ENCODE measurements at regions not wholly inside any gene's neighbourhood (a gene's known extent, or its start where the extent isn't known, plus 50 kb on each side); places are given as distances from the start of the nearest gene placed in this dataset.

DNA sequence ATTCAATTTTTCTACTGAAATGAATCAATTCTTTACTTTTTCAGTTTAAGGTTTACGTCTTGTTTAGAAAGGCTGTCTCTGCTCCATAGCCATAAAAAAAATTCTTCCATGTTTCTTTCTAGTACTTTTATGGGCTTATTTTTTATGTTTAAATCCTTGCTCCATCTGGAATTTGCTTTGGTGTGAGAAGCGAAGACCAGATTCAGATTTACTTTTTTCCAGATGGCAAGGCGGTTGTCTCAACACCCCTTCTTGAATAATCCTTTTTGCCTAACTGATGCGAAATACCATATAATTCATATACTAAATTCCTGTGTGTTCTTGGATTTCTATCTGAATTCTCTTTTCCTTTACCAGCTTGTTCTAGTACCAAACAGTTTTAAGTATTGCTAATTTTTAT lies 101.5 kb downstream of the C1orf94 start:
- no peaks in the 10 kb centered on the region for H3K4me1 ChIP-seq (ENCODE audit: insufficient read depth, poor library complexity, severe bottlenecking)
- H3K36me3 ChIP-seq (ENCODE audit: low read depth): no peaks in the 10 kb centered on the region
- H3K27me3 ChIP-seq (ENCODE audit: insufficient read depth, poor library complexity, severe bottlenecking): no peaks in the 10 kb centered on the region
- peaks cover 2% of the 10 kb centered on the region for H3K9me3 ChIP-seq (ENCODE audit: severe bottlenecking)
- no peak overlapping the region for H3K4me3 ChIP-seq (ENCODE audit: severe bottlenecking)
- TF ChIP-seq, protein P1, sequence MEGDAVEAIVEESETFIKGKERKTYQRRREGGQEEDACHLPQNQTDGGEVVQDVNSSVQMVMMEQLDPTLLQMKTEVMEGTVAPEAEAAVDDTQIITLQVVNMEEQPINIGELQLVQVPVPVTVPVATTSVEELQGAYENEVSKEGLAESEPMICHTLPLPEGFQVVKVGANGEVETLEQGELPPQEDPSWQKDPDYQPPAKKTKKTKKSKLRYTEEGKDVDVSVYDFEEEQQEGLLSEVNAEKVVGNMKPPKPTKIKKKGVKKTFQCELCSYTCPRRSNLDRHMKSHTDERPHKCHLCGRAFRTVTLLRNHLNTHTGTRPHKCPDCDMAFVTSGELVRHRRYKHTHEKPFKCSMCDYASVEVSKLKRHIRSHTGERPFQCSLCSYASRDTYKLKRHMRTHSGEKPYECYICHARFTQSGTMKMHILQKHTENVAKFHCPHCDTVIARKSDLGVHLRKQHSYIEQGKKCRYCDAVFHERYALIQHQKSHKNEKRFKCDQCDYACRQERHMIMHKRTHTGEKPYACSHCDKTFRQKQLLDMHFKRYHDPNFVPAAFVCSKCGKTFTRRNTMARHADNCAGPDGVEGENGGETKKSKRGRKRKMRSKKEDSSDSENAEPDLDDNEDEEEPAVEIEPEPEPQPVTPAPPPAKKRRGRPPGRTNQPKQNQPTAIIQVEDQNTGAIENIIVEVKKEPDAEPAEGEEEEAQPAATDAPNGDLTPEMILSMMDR (IDR thresholded peaks at IDR 0.05; ENCODE audit: poor library complexity, severe bottlenecking): no peak
- H3K27ac ChIP-seq (ENCODE audit: poor library complexity, severe bottlenecking): no peak overlapping the region
- DNase-seq (ENCODE audit: low spot score): no peak
- no peak for ATAC-seq (ENCODE audit: low read depth)

DNA sequence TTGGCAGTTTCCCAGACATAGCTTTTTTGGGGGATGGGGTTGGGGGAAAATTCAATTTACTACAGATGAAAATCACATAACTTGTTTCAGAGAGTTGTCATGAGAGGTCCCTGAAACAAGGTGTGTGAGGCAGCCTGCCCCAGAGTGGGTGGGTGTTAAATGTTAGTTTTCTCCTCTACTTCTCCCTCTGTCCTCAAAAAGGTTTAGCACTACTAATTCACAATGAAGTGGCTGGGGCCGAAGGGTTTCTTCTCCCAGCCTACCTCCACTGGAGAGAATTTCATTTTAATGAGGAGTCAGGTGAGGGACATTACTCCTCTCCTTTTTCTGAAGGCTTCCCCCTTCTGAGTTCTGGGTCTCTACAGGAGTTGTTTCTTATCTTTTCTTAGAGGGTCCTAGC lies 103.3 kb downstream of the C1orf94 start:
- TF ChIP-seq, protein P1 (IDR thresholded peaks at IDR 0.05; ENCODE audit: poor library complexity, severe bottlenecking): no peak
- Histone ChIP-seq H3K4me1 (ENCODE audit: insufficient read depth, poor library complexity, severe bottlenecking) (no peaks in the 10 kb centered on the region), H3K27ac (ENCODE audit: poor library complexity, severe bottlenecking) (no peak overlapping the region), H3K4me3 (ENCODE audit: severe bottlenecking) (no peak overlapping the region), H3K9me3 (ENCODE audit: severe bottlenecking) (peaks cover 2% of the 10 kb centered on the region), H3K27me3 (ENCODE audit: insufficient read depth, poor library complexity, severe bottlenecking) (no peaks in the 10 kb centered on the region), H3K36me3 (ENCODE audit: low read depth) (no peaks in the 10 kb centered on the region)
- DNase-seq (ENCODE audit: low spot score) (no peak), ATAC-seq (ENCODE audit: low read depth) (no peak)

DNA sequence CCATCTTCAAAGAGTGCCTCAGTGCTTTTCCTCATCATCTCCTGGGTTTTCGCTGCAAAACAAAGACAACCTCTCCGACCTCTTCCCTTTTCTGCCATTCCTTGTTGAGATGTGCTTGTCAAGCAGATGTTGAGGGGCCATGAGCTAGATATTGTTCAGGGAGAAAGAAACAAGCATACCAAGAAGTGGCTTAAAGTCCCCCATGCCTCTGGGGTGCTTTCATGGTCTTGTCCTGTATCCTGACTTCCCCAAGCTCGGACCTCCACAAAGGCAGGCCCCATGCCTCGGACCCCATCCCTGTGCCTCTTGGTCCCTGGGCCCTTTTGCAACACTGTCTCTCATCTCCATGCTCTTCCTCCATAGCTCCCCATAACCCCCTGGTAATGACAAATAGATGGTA lies 103.8 kb downstream of the C1orf94 start:
- TF ChIP-seq, protein P1 (IDR thresholded peaks at IDR 0.05; ENCODE audit: poor library complexity, severe bottlenecking): no peak
- Histone ChIP-seq H3K4me3 (ENCODE audit: severe bottlenecking) (no peak overlapping the region), H3K36me3 (ENCODE audit: low read depth) (no peaks in the 10 kb centered on the region), H3K27me3 (ENCODE audit: insufficient read depth, poor library complexity, severe bottlenecking) (no peaks in the 10 kb centered on the region), H3K27ac (ENCODE audit: poor library complexity, severe bottlenecking) (no peak overlapping the region), H3K9me3 (ENCODE audit: severe bottlenecking) (peaks cover 2% of the 10 kb centered on the region), H3K4me1 (ENCODE audit: insufficient read depth, poor library complexity, severe bottlenecking) (no peaks in the 10 kb centered on the region)
- DNase-seq (ENCODE audit: low spot score) (no peak), ATAC-seq (ENCODE audit: low read depth) (no peak)

DNA sequence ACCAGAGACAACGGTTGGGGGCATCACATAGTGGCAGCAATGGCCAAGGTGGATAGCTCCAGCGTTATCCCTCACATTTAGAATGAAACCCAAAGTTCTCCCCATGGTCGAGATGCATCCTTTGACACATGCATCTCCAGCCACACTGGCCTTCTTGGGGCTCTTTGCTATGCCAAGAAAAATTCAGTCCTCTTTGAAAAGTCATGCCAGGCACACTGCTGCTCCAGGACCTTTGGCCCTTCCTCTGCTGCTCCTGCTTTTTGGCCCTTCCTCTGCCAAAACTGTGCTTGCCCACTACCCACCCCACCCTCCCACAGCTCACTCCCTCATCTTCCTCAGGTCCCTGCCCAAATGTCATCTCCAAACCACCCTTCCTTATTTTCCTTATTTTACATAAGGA lies 106.4 kb downstream of the C1orf94 start:
- Histone ChIP-seq H3K27me3 (ENCODE audit: insufficient read depth, poor library complexity, severe bottlenecking) (no peaks in the 10 kb centered on the region), H3K36me3 (ENCODE audit: low read depth) (no peaks in the 10 kb centered on the region), H3K4me1 (ENCODE audit: insufficient read depth, poor library complexity, severe bottlenecking) (no peaks in the 10 kb centered on the region), H3K27ac (ENCODE audit: poor library complexity, severe bottlenecking) (no peak overlapping the region), H3K4me3 (ENCODE audit: severe bottlenecking) (no peak overlapping the region), H3K9me3 (ENCODE audit: severe bottlenecking) (no peaks in the 10 kb centered on the region)
- TF ChIP-seq, protein P1 (IDR thresholded peaks at IDR 0.05; ENCODE audit: poor library complexity, severe bottlenecking): no peak
- no peak for DNase-seq (ENCODE audit: low spot score)
- ATAC-seq (ENCODE audit: low read depth): no peak

DNA sequence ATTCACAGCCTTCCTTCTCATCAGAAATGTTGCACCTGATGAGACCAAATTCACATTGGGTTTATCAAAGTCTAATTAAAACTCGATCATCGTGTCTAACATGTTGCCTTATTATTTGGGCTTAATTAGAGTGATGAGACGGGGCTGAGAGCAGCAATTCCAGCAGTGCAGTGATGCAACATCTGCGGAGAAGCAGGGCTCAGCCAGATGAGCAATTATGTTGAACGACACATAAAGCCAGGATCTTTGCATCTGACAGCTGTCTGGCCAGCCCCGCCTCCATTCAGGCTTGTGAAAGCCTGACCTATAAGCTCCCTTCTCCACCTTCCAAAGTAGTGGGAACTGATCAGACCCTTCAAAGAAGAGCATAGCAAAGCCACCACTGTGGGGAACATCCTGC lies 109.8 kb downstream of the C1orf94 start:
- no peak for DNase-seq (ENCODE audit: low spot score)
- H3K36me3 ChIP-seq (ENCODE audit: low read depth): no peaks in the 10 kb centered on the region
- H3K9me3 ChIP-seq (ENCODE audit: severe bottlenecking): no peaks in the 10 kb centered on the region
- no peak for ATAC-seq (ENCODE audit: low read depth)
- no peak overlapping the region for H3K27ac ChIP-seq (ENCODE audit: poor library complexity, severe bottlenecking)
- no peak overlapping the region for H3K4me3 ChIP-seq (ENCODE audit: severe bottlenecking)
- no peaks in the 10 kb centered on the region for H3K4me1 ChIP-seq (ENCODE audit: insufficient read depth, poor library complexity, severe bottlenecking)
- H3K27me3 ChIP-seq (ENCODE audit: insufficient read depth, poor library complexity, severe bottlenecking): no peaks in the 10 kb centered on the region
- TF ChIP-seq, protein P1 (IDR thresholded peaks at IDR 0.05; ENCODE audit: poor library complexity, severe bottlenecking): no peak
